GF-D8 (cell line): ENCODE measurements at regions not wholly inside any gene's neighbourhood (a gene's known extent, or its start where the extent isn't known, plus 50 kb on each side); places are given as distances from the start of the nearest gene placed in this dataset.

Experiments
- DNase-seq: peaks from one replicate; lab custom pipeline; 2025; lab: John Stamatoyannopoulos, UW

DNA sequence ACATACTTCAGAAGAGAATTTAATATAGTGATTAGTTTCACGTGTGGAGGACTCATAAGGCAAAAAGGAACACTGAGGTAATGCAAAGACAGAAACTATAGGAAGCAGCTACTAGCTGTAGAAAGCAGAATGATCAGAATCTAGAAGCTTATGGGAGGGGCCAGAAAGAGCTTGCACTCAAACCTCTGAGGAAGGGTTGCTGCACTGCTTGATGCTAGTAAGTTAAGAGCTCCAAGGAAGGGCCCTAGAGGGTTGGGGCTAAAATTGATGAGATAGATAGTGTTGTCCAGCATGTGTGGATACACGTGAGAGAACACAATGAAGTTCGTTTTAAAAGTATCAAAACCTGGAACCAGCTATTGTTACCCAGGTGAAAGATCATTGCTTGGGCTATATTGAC is 311.1 kb downstream of the SLC6A15 start:
- DNase-seq: no peak

- DNase-seq: no peak
Measured at GRCh38 chr12:84599539-84599938, 313.1 kb downstream of the SLC6A15 start.

GRCh38 chr12:84596266-84596665 is 316.3 kb downstream of the SLC6A15 start:
- DNase-seq: no peak

DNA sequence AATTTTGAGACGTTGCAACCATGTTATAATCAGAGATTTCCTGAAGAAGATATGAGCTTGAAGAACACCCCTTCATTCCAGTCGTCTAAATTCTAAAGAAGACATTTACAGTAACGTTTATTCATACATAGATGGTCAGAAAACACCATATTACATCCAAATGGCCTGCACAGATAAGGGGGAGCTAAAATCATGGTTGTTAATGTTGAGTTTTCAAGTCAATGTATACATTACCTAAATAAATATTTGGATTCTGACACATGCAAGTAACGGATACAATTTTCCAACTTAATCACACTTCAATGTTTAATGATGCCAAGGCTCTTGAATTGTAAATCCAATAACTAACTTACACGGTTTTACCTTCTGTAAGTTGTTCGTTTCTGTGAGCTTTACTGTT is 318.4 kb downstream of the SLC6A15 start:
- DNase-seq: no peak

GRCh38 chr12:84585776-84586395 is 326.7 kb downstream of the SLC6A15 start:
- no peak for DNase-seq

GRCh38 chr12:84572196-84572595 is 340.4 kb downstream of the SLC6A15 start:
- no peak for DNase-seq

GRCh38 chr12:84562331-84562730 is 350.3 kb downstream of the SLC6A15 start:
- DNase-seq: no peak

DNA sequence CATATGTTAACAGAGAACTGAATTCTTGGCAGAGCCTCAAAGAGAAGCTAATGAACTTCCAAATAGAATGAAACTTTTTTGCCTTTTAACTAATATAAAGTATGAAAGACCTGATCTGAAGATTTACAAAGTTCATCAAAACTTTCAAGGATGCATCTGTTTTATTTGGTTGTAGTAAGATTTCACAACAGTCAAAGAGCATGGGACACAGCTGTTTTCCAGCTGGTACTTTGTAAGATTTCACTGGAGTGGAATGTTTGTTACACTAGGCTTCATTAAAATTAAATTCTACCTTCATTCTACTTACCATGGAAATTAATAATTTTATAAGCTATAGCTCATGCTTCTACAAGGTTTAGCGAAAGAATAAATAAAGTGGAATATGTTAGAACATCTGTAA is 351.2 kb downstream of the SLC6A15 start:
- DNase-seq: no peak

DNA sequence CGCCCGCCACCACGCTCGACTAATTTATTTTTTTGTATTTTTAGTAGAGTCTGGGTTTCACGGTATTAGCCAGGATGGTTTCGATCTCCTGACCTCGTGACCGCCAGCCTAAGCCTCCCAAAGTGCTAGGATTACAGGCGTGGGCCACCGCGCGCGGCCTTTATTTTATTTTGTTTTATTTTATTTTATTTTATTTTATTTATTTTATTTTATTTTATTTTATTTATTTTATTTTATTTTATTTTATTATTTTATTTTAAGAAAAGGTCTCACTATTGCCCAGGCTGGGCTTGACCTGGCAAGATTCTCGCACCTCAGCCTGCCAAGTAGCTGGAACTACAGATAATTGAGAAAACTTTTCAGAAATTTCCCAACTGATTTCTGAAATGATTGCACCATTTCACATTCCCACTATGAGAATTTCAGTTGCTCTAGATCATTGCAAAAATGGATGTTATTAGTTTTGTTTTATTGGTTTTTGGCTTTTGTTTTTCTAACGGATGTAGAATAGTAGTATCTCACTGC is 358.3 kb downstream of the SLC6A15 start:
- no peak for DNase-seq

- no peak for DNase-seq
Measured at GRCh38 chr12:84553331-84554117, 359.1 kb downstream of the SLC6A15 start.

GRCh38 chr12:84551373-84551772 is 361.2 kb downstream of the SLC6A15 start:
- no peak for DNase-seq

DNA sequence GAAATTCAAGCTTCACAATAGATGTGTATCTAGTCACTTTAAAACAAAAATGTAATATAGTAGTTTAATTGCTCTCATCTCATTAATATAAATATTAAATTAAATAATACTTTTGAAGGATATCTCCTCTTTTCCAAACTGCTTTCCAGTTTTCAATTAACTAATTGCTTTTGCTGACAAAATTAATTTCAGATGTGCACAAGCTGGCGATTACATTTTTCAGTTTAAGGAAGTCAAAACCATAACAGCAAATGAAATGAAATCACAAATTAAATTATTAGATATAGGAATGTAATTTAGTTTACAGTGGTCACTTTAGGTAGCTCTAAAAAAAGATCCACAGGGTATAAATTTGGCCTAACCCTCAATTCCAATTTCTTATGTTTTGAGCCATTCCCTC is 362.1 kb downstream of the SLC6A15 start:
- no peak for DNase-seq

DNA sequence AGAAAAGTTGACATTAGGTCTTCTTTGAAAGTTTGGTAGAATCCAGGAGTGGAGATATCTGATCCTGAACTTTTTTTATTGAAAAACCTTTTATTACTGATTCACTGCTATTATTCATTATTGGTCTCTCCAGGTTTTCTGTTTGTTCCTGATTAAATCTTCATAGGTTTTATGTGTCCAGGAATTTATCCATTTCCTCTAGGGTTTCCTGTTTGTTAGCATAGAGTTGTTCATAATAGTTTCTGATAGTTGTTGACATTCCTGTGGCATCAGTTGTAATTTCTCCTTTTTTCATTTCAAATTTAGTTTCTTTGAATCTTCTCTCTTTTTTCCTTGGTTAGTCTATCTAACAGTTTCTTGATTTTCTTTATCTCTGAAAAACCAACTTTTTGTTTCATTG is 370.3 kb downstream of the SLC6A15 start:
- DNase-seq: no peak

- no peak for DNase-seq
Measured at GRCh38 chr12:84537666-84538065, 374.9 kb downstream of the SLC6A15 start.

DNA sequence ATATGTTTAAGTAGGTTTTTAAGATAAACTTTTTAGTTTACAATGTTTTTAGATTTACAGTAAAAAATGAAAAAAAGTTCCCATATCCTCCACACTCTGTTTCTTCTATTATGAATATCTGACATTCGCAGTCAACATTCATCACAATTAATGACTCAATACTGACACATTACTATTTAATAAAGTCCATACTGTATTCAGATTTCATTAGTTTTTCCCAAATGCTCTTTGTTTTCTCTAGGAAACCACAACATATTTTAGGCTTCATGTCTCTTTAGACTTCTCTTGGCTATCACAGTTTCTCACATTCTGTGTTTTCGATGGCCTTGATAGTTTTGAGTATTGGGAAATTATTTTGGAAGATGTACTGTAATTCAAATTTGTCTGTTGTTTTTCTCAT is 399.8 kb downstream of the SLC6A15 start:
- no peak for DNase-seq

DNA sequence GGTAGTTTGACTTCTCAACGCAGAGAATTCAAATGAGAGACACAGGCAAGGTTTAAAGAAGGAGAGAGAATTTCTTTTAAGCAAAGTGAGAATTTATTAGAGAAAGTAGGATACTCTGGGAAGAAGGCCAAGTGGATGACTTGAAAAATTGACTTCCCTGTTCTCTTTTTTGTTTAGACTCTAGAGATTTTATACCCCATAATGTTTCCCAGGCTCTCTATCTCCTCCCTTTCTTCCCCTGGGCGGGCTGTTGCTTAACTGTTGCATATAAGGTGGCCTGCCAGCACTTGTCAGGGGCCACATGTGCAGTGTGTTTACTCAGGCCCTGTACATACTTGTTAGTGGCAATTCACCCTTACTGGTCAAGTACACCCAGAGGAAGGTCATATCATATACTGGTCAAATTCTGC is 403.7 kb downstream of the SLC6A15 start:
- no peak for DNase-seq

DNA sequence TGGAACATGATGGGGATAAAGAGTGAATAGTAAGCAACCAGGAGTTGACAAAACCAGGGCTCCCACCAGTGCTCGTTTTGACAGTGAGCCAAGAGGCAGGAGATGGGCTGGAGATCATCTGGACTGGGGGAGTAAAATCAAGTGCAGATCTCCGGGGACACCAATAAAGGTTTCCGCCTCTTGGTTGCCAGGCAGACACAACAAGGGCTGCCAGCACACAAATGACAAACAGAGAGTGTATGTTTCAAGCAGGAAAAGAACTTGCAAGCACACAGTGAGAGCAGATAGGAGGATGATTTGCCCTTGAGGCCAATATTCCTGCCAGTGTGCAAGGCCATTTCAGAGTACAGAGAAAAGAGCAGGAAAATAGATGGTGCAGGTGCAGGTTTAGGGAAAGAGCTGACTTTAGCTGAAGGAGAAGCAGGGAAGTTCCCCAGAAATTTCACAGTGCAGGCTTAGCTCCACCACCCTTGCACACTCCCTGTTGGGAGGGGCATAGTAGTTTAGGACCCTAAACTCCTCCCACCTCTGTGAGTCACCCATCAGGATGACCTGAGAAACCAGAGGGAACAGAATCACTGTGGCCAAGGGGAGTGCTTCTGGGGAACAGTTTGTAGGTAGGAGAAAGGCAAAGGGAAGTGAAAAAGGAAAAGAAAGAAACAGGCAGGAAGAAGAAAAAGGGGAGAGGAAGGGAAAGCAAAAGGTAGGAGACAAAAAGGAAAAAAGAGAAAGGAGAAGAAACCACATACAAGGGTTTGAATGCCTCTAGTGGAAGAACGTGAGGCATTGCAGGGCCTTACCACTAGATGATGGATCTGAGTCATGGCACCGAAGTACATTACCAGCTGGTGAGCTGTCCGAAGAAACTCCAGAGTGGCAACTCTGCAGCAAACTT is 404.4 kb downstream of the SLC6A15 start:
- DNase-seq: no peak

DNA sequence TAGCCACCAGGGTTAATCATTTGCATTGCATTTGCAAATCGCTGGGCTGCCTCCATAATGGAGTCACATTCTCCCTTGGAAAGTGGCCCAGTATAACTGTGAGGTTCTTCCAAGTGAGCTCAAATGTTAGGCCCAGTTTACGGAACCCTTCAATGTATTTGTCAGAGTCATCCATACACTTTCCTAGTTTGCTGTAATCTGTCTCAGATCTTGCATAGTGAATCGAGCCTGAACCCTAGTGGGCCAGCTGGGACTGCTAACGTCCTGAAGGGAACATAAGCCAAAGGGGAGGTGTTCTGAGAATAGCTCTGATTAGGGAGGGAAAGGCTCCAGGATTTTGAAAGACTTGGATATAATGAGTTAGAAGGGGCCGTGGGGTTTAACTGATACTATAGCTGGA is 406.3 kb downstream of the SLC6A15 start:
- no peak for DNase-seq

GRCh38 chr12:84502907-84503787 is 409.5 kb downstream of the SLC6A15 start:
- no peak for DNase-seq

GRCh38 chr12:84502180-84502860 is 410.3 kb downstream of the SLC6A15 start:
- DNase-seq: no peak

- no peak for DNase-seq
Measured at GRCh38 chr12:84497819-84498218, 414.8 kb downstream of the SLC6A15 start.
